Small intestine (tissue), 7 donors: ENCODE measurements at regions not wholly inside any gene's neighbourhood (a gene's known extent, or its start where the extent isn't known, plus 50 kb on each side); places are given as distances from the start of the nearest gene placed in this dataset.
"Not testable (repeated sequence)": the region's sequence is repeated elsewhere in the genome, so short reads cannot be mapped to it uniquely, and the experiment has no call there.

Source experiments
- DNase-seq, 2 donors: peaks; one replicate each; pipeline versions ENCODE4 v3.0.0 to v3.0.0-alpha.2; 2013
- FAIRE-seq: peaks from 2 replicates; lab custom pipeline; 2012; peaks lifted over from hg19 to GRCh38; lab: Jason Lieb, UNC
- H3K27ac ChIP-seq, 3 donors: one replicate each; pipeline ENCODE4 v1.5.1; 2013; ENCODE audit warnings: low read length in 2 of 3, mild to moderate bottlenecking in 2 of 3, control low read depth in 1 of 3, inconsistent platforms in 1 of 3, low read depth in 1 of 3, moderate library complexity in 1 of 3
- H3K27me3 ChIP-seq, 3 donors: one replicate each; pipeline ENCODE4 v1.6.1; 2013; ENCODE audit warnings: low read length in 3 of 3, inconsistent platforms in 1 of 3; ENCODE audit not compliant: control insufficient read depth in 3 of 3, insufficient read depth in 3 of 3
- H3K36me3 ChIP-seq, 3 donors: one replicate each; pipeline ENCODE4 v1.6.1; 2013; ENCODE audit warnings: low read length in 3 of 3, inconsistent platforms in 1 of 3, low read depth in 1 of 3, mild to moderate bottlenecking in 1 of 3, moderate library complexity in 1 of 3; ENCODE audit not compliant: control insufficient read depth in 3 of 3, insufficient read depth in 2 of 3
- H3K4me1 ChIP-seq, 3 donors: one replicate each; pipeline ENCODE4 v1.6.1; 2013; ENCODE audit warnings: low read length in 2 of 3, inconsistent platforms in 1 of 3, low read depth in 1 of 3, mild to moderate bottlenecking in 1 of 3, moderate library complexity in 1 of 3; ENCODE audit not compliant: control insufficient read depth in 3 of 3, insufficient read depth in 2 of 3
- H3K4me3 ChIP-seq, 3 donors: one replicate each; pipeline ENCODE4 v1.5.1; 2013; ENCODE audit warnings: low read length in 3 of 3, control low read depth in 1 of 3, inconsistent platforms in 1 of 3, low read depth in 1 of 3, mild to moderate bottlenecking in 1 of 3, moderate library complexity in 1 of 3
- H3K9me3 ChIP-seq, 2 donors: one replicate each; pipeline ENCODE4 v1.6.1; 2013; ENCODE audit warnings: low read depth in 1 of 2, low read length in 1 of 2; ENCODE audit not compliant: control insufficient read depth in 2 of 2, insufficient read depth in 1 of 2
- WGBS, 3 donors: extraction: QIAGEN DNeasy Blood & Tissue Kit; methylation state at CpG; one replicate each; pipeline ENCODE4 v1.1.7; 2013; 5-methylcytosine and 5-hydroxymethylcytosine counted together
- donor health status: healthy with polysubstance abuse.
- donor health status: control.
- donor health status: control.
- donor health status: Bipolar disorder and iron deficiency.
- donor health status: healthy.

DNA sequence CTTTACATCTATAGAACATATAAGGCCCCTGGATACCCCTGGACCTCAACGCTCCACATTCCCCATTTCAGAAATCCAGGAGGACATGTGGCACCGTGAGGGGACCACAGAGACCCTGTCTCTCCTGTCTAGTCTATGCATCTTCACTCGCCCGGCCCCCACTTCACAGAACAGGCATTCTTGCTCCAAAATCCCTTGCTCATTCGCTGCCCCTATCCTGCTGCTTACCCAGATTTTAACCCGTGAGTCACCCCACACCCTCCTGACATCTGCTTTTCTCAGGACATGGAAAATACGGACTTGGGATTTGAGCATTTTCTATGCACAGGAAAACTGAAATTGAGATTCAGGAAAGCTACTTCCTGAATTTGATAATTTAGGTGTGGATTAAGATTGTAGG lies 279.3 kb upstream of the FAM240B start:
- not testable (repeated sequence) for H3K4me3 ChIP-seq, H3K9me3 ChIP-seq, H3K4me1 ChIP-seq, H3K36me3 ChIP-seq, H3K27ac ChIP-seq, FAIRE-seq, DNase-seq, H3K27me3 ChIP-seq
- WGBS, 3 donors, result 68 to 70% (median 69%) methylated on average over 7 of the region's 7 CpGs

DNA sequence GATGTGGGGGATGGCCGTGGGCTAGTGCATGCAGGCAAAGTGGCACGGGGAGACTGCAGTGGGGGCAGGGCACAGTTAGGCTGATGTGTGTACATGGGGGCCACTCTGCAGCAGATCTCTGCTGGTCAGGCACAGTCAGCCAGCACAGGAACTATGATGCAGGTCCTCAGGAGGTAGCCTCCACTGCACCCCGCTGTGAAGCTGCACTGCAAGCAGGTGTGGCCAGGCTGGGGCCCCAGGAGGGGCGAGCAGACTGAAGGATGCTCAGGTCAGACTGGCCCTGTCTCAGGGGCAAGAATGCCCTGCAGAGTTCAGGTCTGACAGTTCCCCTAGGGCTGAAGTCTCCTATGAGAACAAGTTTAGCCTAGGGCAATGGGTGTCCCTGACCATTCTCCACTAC lies 273.8 kb upstream of the FAM240B start:
- not testable (repeated sequence) for H3K4me1 ChIP-seq, H3K27ac ChIP-seq, H3K27me3 ChIP-seq, H3K36me3 ChIP-seq, DNase-seq, H3K4me3 ChIP-seq, H3K9me3 ChIP-seq, FAIRE-seq
- 67 to 87% (median 77%) methylated on average over 1 to 2 of the region's 4 CpGs for WGBS, 3 donors

DNA sequence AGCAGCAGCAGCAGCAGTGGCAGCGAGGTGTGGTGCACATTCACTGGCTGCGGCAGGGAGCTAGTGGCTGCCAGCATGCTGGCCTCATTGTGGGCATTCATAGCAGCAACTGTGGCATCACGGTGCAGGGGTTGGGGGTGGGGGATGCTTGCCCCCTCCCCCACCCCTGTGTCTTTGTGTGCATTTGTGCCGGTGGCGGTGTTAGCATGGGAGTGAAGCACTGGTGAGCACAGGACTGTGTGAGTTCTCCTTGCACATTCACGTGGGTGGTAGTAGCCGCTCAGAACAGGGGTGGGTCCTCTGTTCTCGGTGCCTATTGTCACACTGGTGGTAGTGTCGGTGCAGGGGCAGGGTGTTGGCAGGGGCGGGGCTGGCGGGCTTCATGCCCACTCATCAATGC lies 273.2 kb upstream of the FAM240B start:
- not testable (repeated sequence) for H3K9me3 ChIP-seq, H3K4me3 ChIP-seq, H3K27me3 ChIP-seq, FAIRE-seq, DNase-seq, H3K27ac ChIP-seq, H3K4me1 ChIP-seq, H3K36me3 ChIP-seq
- 80 to 82% (median 81%) methylated on average over 11 of the region's 11 CpGs for WGBS, 3 donors

DNA sequence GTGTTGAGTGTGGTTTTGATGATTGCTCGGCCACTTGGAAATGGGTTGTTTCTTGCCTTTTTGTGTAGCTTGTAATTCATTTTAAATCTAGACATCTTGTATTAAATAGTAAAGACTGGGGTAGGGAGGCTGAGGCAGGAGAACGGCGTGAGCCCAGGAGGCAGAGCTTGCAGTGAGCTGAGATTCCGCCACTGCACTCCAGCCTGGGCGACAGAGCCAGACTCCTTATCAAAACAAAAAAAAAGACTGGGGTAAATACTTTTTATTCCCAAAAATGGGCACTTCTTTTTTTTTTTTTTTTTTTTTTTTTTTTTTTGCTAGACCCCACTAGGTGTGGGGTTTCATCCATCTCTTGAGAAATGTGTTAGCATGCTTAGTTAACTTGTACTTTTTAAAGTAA lies 258.8 kb upstream of the FAM240B start:
- not testable (repeated sequence) for DNase-seq, H3K27me3 ChIP-seq, H3K36me3 ChIP-seq, FAIRE-seq, H3K9me3 ChIP-seq, H3K4me1 ChIP-seq, H3K27ac ChIP-seq, H3K4me3 ChIP-seq
- 94 to 98% (median 98%) methylated on average over 4 of the region's 5 CpGs for WGBS, 3 donors

DNA sequence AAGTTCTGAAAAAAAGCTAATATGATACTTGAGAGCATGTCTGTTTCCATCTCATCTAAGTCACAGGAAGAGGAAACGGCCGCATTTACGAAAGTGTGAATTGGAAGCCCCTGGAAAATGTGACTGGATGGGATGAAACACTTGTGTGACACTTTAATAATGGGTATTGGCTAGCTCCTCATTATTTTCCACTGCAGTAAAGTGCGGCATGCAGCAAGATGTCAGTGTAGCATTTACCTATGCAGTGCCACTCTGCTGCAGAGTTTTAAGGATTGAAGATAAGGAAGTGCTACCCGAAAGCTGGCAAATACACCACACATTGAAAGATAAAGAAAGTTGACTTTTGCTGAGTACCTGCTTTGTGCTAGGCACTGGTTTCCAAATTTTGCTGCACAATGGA lies 249.5 kb upstream of the FAM240B start:
- not testable (repeated sequence) for FAIRE-seq, H3K9me3 ChIP-seq, H3K27ac ChIP-seq, H3K4me3 ChIP-seq, H3K27me3 ChIP-seq, H3K36me3 ChIP-seq, H3K4me1 ChIP-seq, DNase-seq
- 8 to 35% (median 12%) methylated on average over 3 of the region's 5 CpGs for WGBS, 3 donors

DNA sequence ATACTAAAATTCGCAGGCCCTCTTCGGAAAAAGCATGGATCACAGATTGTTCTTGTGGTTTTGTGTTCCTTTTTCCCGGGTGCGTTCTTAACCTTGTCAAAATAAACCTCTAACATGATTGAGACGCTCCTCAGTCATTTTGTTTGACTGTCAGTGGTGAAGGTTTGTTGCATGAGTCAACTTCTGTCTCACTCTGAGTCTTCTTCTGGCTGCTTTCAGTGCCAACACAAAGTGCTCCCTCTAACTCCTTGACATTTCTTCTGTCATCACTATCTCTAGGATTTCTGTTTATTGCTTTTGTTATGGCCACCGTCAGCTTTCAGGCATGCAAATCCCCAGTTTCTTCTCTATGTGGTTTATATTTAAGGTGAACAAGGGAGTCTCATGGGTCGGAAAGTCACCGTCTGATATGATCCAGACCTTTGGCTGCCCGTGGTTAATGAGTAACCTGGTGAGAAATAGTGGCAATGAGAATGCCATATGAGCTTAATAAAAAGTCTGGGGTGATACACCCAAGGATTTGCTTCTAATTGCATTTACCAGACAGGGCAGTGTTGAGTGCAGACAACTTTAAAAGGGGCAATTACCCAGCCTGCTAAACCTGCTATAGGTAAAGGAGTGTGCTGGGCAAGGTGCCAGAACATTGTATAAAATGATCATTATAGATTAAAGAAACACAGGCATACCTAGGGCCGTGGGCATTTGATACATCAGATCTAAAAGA lies 248.9 kb upstream of the FAM240B start:
- FAIRE-seq, result peak; percentile 23
- H3K36me3 ChIP-seq, result not testable (repeated sequence)

DNA sequence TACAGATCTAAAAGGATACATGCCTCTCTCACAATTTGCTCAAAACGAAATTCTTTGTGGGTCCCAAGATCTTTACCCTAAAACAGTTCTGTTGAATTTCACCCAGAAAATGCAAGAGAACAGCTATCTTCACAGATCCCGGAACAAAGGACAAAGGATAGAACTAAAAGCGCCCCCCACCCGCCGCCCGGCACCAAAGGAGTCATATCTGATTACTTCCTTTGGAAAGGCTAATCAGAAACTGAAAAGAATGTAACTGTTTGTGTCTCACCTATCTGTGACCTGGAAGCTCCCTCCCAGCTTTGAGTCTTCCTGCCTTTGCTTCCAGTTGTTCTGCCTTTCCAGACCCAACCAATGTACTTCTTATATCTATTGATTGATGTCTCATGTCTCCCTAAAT lies 247.9 kb upstream of the FAM240B start:
- FAIRE-seq, H3K4me1 ChIP-seq, DNase-seq, H3K9me3 ChIP-seq, H3K4me3 ChIP-seq, H3K27me3 ChIP-seq, H3K27ac ChIP-seq, H3K36me3 ChIP-seq: not testable (repeated sequence)
- no CpG with 5 or more reads among the region's 6 CpGs for WGBS, 3 donors

More for the DNA sequence above, 248.9 kb upstream of the FAM240B start:
- not testable (repeated sequence) for H3K9me3 ChIP-seq, DNase-seq, H3K4me1 ChIP-seq, H3K27me3 ChIP-seq, H3K4me3 ChIP-seq, H3K27ac ChIP-seq
- WGBS, 3 donors, result 0 to 40% (median 8%) methylated on average over 2 to 5 of the region's 10 CpGs

DNA sequence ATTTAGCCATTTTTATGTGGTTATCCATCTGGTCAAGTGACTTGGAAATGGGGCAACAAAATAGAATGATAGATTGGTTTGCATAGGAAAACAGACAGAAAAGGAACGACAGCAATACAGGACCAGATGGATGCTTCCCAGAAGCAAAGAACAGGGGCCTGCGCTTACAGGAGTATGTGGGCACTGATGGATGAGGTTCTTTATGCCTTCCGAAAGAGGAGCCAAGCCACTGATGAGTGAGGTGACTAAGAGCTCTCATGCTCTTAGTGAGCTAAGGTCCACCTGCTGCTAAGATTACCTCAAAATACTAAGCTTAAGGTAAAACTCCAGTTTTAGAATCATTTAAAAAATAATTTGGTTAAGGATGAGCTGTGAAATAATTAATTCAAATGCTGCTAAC lies 247.4 kb upstream of the FAM240B start:
- not testable (repeated sequence) for H3K4me1 ChIP-seq, H3K27me3 ChIP-seq, H3K4me3 ChIP-seq, H3K9me3 ChIP-seq, H3K36me3 ChIP-seq, H3K27ac ChIP-seq, DNase-seq, FAIRE-seq
- WGBS, 3 donors, result no CpG with 5 or more reads among the region's 3 CpGs

DNA sequence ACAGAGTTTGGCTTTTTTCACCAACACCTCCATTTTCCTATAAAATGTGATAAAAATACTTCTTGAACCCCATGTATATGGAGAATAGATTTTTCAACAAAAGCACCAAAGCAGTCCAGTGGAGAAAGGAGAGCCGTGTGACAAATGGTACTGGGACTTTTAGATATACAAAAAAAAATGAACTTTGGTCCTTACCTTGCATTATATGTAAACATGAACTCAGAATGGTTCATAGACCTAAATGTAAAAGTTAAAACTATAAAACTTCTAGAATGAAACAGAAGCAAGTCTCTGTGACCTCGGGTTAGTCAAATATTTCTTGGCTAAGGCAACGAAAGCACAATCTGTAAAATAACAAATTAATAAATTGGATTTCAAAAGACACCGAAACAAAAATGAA lies 239.9 kb upstream of the FAM240B start:
- peak; percentile 95 for FAIRE-seq
- no CpG with 5 or more reads among the region's 4 CpGs for WGBS, 3 donors

More for the DNA sequence above, 239.9 kb upstream of the FAM240B start:
- not testable (repeated sequence) for H3K27me3 ChIP-seq, H3K9me3 ChIP-seq, H3K36me3 ChIP-seq, H3K4me3 ChIP-seq, DNase-seq, H3K4me1 ChIP-seq, H3K27ac ChIP-seq
